GM19468 (cell line): ENCODE measurements at regions not wholly inside any gene's neighbourhood (a gene's known extent, or its start where the extent isn't known, plus 50 kb on each side); places are given as distances from the start of the nearest gene placed in this dataset.
"Not testable (repeated sequence)": the region's sequence is repeated elsewhere in the genome, so short reads cannot be mapped to it uniquely, and the experiment has no call there.

Experiments used
- ATAC-seq: cut with Tn5 transposase; IDR thresholded peaks from one replicate; pipeline ENCODE4 v1.9.1; 2021; ENCODE audit warnings: mild to moderate bottlenecking, moderate library complexity, moderate number of reproducible peaks; ENCODE audit not compliant: unreplicated experiment; ENCODE audit errors: extremely low read depth

DNA sequence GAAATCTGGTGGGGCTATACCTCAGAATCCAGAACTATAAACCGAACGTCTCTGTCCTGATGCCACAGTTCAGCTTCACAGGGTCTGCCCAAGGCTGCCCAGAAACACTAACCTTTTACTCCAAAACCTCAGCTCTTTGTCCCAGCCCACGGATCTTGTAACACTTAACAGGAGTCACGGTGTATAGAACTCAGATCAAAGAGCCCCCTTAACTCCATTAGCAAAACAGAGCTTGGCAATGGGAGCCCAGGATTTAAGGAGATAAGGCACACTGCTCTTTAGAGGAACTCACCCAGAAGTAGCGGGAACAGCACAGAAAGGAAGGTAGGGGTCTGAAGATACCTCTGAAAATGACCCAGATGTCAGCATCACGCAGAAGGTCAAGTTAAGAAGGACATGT, 68.8 kb upstream of the SOX14 start:
- ATAC-seq = no peak

DNA sequence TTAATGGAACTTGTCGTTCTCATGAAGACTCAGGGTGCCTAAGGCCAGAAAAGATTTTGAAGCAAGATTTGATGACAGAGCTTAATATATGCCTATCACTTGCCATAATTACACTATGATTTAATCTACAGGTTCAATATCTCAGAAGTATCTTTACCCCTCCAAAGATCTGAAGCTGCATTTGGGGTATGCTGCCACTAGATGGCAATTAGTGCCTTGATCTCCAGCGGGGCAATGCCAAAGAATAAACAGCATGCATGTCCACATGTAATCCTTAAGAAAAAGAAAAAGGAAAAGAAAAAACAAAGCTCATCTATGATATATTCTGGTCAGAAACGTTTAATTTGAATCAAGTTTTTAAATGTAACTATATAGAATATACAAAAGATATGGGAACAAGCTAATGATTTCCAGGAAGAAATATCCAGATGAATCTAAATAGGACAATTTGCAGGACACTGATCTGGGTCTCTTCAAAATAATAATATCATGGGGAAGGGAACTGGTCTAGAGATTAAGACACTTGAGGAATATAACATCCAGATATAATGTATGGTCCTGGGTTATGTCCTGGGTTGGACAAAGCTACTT, 55.0 kb upstream of the SOX14 start:
- no peak for ATAC-seq

DNA sequence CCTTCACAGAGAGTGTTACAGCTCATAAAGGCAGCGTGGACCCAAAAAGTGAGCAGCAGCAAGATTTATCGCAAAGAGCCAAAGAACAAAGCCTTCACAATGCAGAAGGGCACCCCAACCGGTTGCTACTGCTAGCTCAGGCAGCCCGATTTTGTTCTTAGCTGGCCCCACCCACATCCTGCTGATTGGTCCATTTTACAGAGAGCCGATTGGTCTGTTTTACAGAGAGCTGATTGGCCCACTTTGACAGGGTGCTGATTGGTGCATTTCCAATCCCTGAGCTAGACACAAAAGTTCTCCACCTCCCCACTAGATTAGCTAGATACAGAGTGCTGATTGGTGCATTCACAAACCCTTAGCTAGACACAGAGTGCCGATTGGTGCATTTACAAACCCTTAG, 50.1 kb upstream of the SOX14 start:
- ATAC-seq = not testable (repeated sequence)
